ENCODE measurements at regions not wholly inside any gene's neighbourhood (a gene's known extent, or its start where the extent isn't known, plus 50 kb on each side); places are given as distances from the start of the nearest gene placed in this dataset.

GRCh38 chr5:93313672-93314071, 267.3 kb downstream of the NR2F1-AS1 start:
- no peak for DNase-seq

- DNase-seq, result no peak
Observed at GRCh38 chr5:93311881-93312280, 269.1 kb downstream of the NR2F1-AS1 start.

- DNase-seq, result no peak
Observed at GRCh38 chr5:93307557-93307956, 273.5 kb downstream of the NR2F1-AS1 start.

- DNase-seq, result no peak
Observed at GRCh38 chr5:93305984-93306383, 275.0 kb downstream of the NR2F1-AS1 start.

- DNase-seq, result no peak
Observed at GRCh38 chr5:93304456-93305250, 276.4 kb downstream of the NR2F1-AS1 start.

GRCh38 chr5:93303291-93303691, 277.7 kb downstream of the NR2F1-AS1 start:
- no peak for DNase-seq

- no peak for DNase-seq
Observed at GRCh38 chr5:93302711-93303110, 278.3 kb downstream of the NR2F1-AS1 start.

GRCh38 chr5:93300945-93301344, 280.1 kb downstream of the NR2F1-AS1 start:
- no peak for DNase-seq

- DNase-seq, result no peak
Observed at GRCh38 chr5:93300309-93300923, 280.6 kb downstream of the NR2F1-AS1 start.

- no peak for DNase-seq
Observed at GRCh38 chr5:93299681-93300308, 281.2 kb downstream of the NR2F1-AS1 start.

GRCh38 chr5:93297116-93297515, 283.9 kb downstream of the NR2F1-AS1 start:
- no peak for DNase-seq

GRCh38 chr5:93296338-93296737, 284.7 kb downstream of the NR2F1-AS1 start:
- no peak for DNase-seq

GRCh38 chr5:93294996-93295395, 286.0 kb downstream of the NR2F1-AS1 start:
- DNase-seq, result no peak

- no peak for DNase-seq
Observed at GRCh38 chr5:93294199-93294598, 286.8 kb downstream of the NR2F1-AS1 start.

GRCh38 chr5:93289942-93290341, 291.1 kb downstream of the NR2F1-AS1 start:
- DNase-seq, result no peak

GRCh38 chr5:93285461-93285860, 295.6 kb downstream of the NR2F1-AS1 start:
- DNase-seq, result no peak

GRCh38 chr5:93281980-93282772, 298.8 kb downstream of the NR2F1-AS1 start:
- DNase-seq, result no peak

GRCh38 chr5:93280518-93280917, 300.5 kb downstream of the NR2F1-AS1 start:
- DNase-seq, result no peak

GRCh38 chr5:93279296-93279963, 301.6 kb downstream of the NR2F1-AS1 start:
- DNase-seq, result no peak

GRCh38 chr5:93278896-93279295, 302.1 kb downstream of the NR2F1-AS1 start:
- DNase-seq, result no peak

GRCh38 chr5:93277051-93277450, 304.0 kb downstream of the NR2F1-AS1 start:
- DNase-seq, result no peak

- DNase-seq, result no peak
Observed at GRCh38 chr5:93275376-93275775, 305.6 kb downstream of the NR2F1-AS1 start.

GRCh38 chr5:93274291-93274690, 306.7 kb downstream of the NR2F1-AS1 start:
- no peak for DNase-seq

Data from NCI-H1930 (cell line).